Progenitor cell of endocrine pancreas (in vitro differentiated cells): ENCODE measurements at regions not wholly inside any gene's neighbourhood (a gene's known extent, or its start where the extent isn't known, plus 50 kb on each side); places are given as distances from the start of the nearest gene placed in this dataset.

Experiments
- DNase-seq: peaks from one replicate; pipeline ENCODE4 v3.0.0; 2021; ENCODE audit warnings: low spot score; ENCODE audit not compliant: unreplicated experiment
- H3K27ac Mint-ChIP-seq: 2 replicates; pipeline ENCODE4 v1.8.0; 2021; ENCODE audit warnings: mild to moderate bottlenecking, moderate library complexity, mixed read lengths
- H3K27me3 Mint-ChIP-seq: 2 replicates; pipeline ENCODE4 v1.8.0; 2021; ENCODE audit warnings: mixed read lengths
- H3K36me3 Mint-ChIP-seq: 2 replicates; pipeline ENCODE4 v1.8.0; 2022; ENCODE audit warnings: mixed read lengths; ENCODE audit not compliant: insufficient read depth
- H3K4me1 Mint-ChIP-seq: 2 replicates; pipeline ENCODE4 v1.8.0; 2021; ENCODE audit warnings: low read depth, mixed read lengths
- H3K4me3 Mint-ChIP-seq: 2 replicates; pipeline ENCODE4 v1.8.0; 2021; ENCODE audit warnings: low read depth, mild to moderate bottlenecking, moderate library complexity, mixed read lengths
- H3K9me3 Mint-ChIP-seq: 2 replicates; pipeline ENCODE4 v1.8.0; 2021; ENCODE audit warnings: low read depth, mixed read lengths
- CTCF ChIP-seq: fragments of 200-600 bp; sonication (generic); IDR thresholded peaks from one replicate; pipeline ENCODE4 v1.5.0; 2021; ENCODE audit warnings: antibody characterized with exemption, mild to moderate bottlenecking; ENCODE audit not compliant: unreplicated experiment

GRCh38 chr7:138342990-138343389 lies 117.1 kb upstream of the TRIM24 start:
- Mint-ChIP-seq H3K9me3 (peaks cover 65% of the 10 kb centered on the region), H3K4me3 (no peak overlapping the region), H3K27ac (no peak overlapping the region), H3K27me3 (no peaks in the 10 kb centered on the region), H3K4me1 (no peaks in the 10 kb centered on the region), H3K36me3 (peaks cover 11% of the 10 kb centered on the region)
- no peak for DNase-seq
- no peak for TF ChIP-seq CTCF

GRCh38 chr7:138345567-138345966 lies 114.5 kb upstream of the TRIM24 start:
- Mint-ChIP-seq H3K36me3 (peaks cover 2% of the 10 kb centered on the region), H3K4me1 (no peaks in the 10 kb centered on the region), H3K9me3 (peaks cover 46% of the 10 kb centered on the region), H3K27ac (no peak overlapping the region), H3K4me3 (no peak overlapping the region), H3K27me3 (no peaks in the 10 kb centered on the region)
- TF ChIP-seq CTCF = no peak
- DNase-seq = no peak

GRCh38 chr7:138346975-138347374 lies 113.1 kb upstream of the TRIM24 start:
- Mint-ChIP-seq H3K4me1 (no peaks in the 10 kb centered on the region), H3K36me3 (peaks cover 5% of the 10 kb centered on the region), H3K27ac (no peak overlapping the region)

GRCh38 chr7:138349841-138350700 lies 110.0 kb upstream of the TRIM24 start:
- Mint-ChIP-seq H3K36me3 (peaks cover 4% of the 10 kb centered on the region), H3K27me3 (no peaks in the 10 kb centered on the region), H3K4me1 (no peaks in the 10 kb centered on the region), H3K9me3 (peaks cover 23% of the 10 kb centered on the region), H3K4me3 (no peak overlapping the region), H3K27ac (no peak overlapping the region)
- TF ChIP-seq CTCF = no peak
- DNase-seq = no peak

More at GRCh38 chr7:138346975-138347374, 113.1 kb upstream of the TRIM24 start:
- no peak overlapping the region for H3K4me3 Mint-ChIP-seq
- H3K27me3 Mint-ChIP-seq = no peaks in the 10 kb centered on the region
- H3K9me3 Mint-ChIP-seq = peaks cover 40% of the 10 kb centered on the region
- no peak for DNase-seq
- no peak for TF ChIP-seq CTCF

- Mint-ChIP-seq H3K9me3 (peaks cover 17% of the 10 kb centered on the region), H3K27me3 (no peaks in the 10 kb centered on the region), H3K4me1 (no peaks in the 10 kb centered on the region), H3K4me3 (no peak overlapping the region), H3K27ac (no peak overlapping the region), H3K36me3 (peaks cover 4% of the 10 kb centered on the region)
- no peak for TF ChIP-seq CTCF
- no peak for DNase-seq
These were observed 109.2 kb upstream of the TRIM24 start for GRCh38 chr7:138350701-138351357.
